GM12878 (cell line): ENCODE measurements at regions not wholly inside any gene's neighbourhood (a gene's known extent, or its start where the extent isn't known, plus 50 kb on each side); places are given as distances from the start of the nearest gene placed in this dataset.
"Not testable (repeated sequence)": the region's sequence is repeated elsewhere in the genome, so short reads cannot be mapped to it uniquely, and the experiment has no call there.

Experiments
- BMI1 ChIP-seq: fragments of 450-650 bp; IDR thresholded peaks from 2 replicates; pipeline ENCODE4 v1.6.1; 2016; ENCODE audit warnings: mild to moderate bottlenecking, moderate library complexity, borderline replicate concordance
- FOXM1 ChIP-seq: IDR thresholded peaks from 2 replicates; pipeline ENCODE4 v1.6.1; 2012; ENCODE audit warnings: low read depth, mild to moderate bottlenecking, inconsistent platforms, low read length, moderate library complexity
- HCFC1 ChIP-seq: fragments of 150-350 bp; IDR thresholded peaks from 2 replicates; pipeline ENCODE4 v1.6.1; 2014; ENCODE audit warnings: low read length
- NR2C2 ChIP-seq: IDR thresholded peaks from 2 replicates; pipeline ENCODE4 v1.6.1; 2011; ENCODE audit warnings: borderline replicate concordance, low read depth; ENCODE audit not compliant: control insufficient read depth, insufficient read length
- POLR2AphosphoS5 ChIP-seq: IDR thresholded peaks from 2 replicates; pipeline ENCODE4 v1.6.1; 2011; ENCODE audit warnings: mild to moderate bottlenecking, low read length, inconsistent platforms
- SMC3 ChIP-seq: IDR thresholded peaks from 2 replicates; pipeline ENCODE4 v1.6.1; 2011; ENCODE audit warnings: low read length, improper control_type of control experiment, borderline replicate concordance
- TF ChIP-seq, protein P1 (sequence below), 3 experiments: IDR thresholded peaks in 2 of 3; conservative IDR thresholded peaks in 1 of 3; 2 replicates each; pipeline ENCODE4 v1.5.1; 2011; ENCODE audit warnings: low read depth in 3 of 3, low read length in 3 of 3, mild to moderate bottlenecking in 3 of 3, control low read depth in 2 of 3, moderate library complexity in 2 of 3, inconsistent platforms in 1 of 3, mixed read lengths in 1 of 3; ENCODE audit not compliant: control insufficient read depth in 2 of 3, insufficient read depth in 1 of 3; ENCODE audit errors: extremely low read depth in 1 of 3
- TF ChIP-seq, protein P2 (sequence below): IDR thresholded peaks from 2 replicates; pipeline ENCODE4 v1.6.1; 2012; ENCODE audit warnings: mild to moderate bottlenecking, low read depth, low read length

DNA sequence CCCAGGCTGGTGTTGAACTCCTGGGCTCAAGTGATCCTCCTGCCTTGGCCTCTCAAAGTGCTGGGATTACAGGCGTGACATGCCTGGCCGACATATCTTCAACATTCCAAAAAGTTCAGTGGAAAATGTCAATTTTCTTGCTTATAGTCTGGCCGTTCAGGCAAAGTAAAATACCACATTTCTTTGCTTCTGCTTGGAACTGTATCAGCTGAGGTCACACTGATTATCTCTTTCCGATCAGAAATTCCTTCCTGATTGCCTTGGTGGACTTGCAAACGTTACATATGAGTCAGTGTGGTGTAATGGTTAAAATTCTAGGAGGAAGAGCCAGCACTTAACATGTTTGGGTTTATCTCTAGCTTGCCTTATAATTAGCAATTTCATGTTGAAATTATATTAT, 170.6 kb upstream of the ERV3-1 start:
- TF ChIP-seq, protein P1, sequence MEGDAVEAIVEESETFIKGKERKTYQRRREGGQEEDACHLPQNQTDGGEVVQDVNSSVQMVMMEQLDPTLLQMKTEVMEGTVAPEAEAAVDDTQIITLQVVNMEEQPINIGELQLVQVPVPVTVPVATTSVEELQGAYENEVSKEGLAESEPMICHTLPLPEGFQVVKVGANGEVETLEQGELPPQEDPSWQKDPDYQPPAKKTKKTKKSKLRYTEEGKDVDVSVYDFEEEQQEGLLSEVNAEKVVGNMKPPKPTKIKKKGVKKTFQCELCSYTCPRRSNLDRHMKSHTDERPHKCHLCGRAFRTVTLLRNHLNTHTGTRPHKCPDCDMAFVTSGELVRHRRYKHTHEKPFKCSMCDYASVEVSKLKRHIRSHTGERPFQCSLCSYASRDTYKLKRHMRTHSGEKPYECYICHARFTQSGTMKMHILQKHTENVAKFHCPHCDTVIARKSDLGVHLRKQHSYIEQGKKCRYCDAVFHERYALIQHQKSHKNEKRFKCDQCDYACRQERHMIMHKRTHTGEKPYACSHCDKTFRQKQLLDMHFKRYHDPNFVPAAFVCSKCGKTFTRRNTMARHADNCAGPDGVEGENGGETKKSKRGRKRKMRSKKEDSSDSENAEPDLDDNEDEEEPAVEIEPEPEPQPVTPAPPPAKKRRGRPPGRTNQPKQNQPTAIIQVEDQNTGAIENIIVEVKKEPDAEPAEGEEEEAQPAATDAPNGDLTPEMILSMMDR (IDR thresholded peaks at IDR 0.05 in 2 of 3, conservative IDR thresholded peaks at IDR 0.05 in 1 of 3; ENCODE audit: control insufficient read depth in 2 of 3, extremely low read depth in 1 of 3, insufficient read depth in 1 of 3, low read depth in 3 of 3, low read length in 3 of 3): not testable (repeated sequence)
- not testable (repeated sequence) for TF ChIP-seq HCFC1, BMI1, POLR2AphosphoS5, NR2C2, FOXM1, SMC3
- TF ChIP-seq, protein P2, sequence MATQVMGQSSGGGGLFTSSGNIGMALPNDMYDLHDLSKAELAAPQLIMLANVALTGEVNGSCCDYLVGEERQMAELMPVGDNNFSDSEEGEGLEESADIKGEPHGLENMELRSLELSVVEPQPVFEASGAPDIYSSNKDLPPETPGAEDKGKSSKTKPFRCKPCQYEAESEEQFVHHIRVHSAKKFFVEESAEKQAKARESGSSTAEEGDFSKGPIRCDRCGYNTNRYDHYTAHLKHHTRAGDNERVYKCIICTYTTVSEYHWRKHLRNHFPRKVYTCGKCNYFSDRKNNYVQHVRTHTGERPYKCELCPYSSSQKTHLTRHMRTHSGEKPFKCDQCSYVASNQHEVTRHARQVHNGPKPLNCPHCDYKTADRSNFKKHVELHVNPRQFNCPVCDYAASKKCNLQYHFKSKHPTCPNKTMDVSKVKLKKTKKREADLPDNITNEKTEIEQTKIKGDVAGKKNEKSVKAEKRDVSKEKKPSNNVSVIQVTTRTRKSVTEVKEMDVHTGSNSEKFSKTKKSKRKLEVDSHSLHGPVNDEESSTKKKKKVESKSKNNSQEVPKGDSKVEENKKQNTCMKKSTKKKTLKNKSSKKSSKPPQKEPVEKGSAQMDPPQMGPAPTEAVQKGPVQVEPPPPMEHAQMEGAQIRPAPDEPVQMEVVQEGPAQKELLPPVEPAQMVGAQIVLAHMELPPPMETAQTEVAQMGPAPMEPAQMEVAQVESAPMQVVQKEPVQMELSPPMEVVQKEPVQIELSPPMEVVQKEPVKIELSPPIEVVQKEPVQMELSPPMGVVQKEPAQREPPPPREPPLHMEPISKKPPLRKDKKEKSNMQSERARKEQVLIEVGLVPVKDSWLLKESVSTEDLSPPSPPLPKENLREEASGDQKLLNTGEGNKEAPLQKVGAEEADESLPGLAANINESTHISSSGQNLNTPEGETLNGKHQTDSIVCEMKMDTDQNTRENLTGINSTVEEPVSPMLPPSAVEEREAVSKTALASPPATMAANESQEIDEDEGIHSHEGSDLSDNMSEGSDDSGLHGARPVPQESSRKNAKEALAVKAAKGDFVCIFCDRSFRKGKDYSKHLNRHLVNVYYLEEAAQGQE: not testable (repeated sequence)
